ENCODE measurements at regions not wholly inside any gene's neighbourhood (a gene's known extent, or its start where the extent isn't known, plus 50 kb on each side); places are given as distances from the start of the nearest gene placed in this dataset.

GRCh38 chr2:219908538-219908937 lies 281.1 kb downstream of the SLC4A3 start:
- H3K27me3 ChIP-seq = no peaks in the 10 kb centered on the region
- H3K36me3 ChIP-seq = no peaks in the 10 kb centered on the region
- intact Hi-C loops (cut with DNase I; ENCODE audit: low total_unique reads) = no loop called here
- no peaks in the 10 kb centered on the region for H3K9me3 ChIP-seq
- no peak overlapping the region for H3K27ac ChIP-seq
- no peak for TF ChIP-seq POLR2AphosphoS5 (IDR thresholded peaks at IDR 0.05)
- no peak overlapping the region for H3K4me3 ChIP-seq
- H3K4me1 ChIP-seq = no peaks in the 10 kb centered on the region
- DNase-seq (ENCODE audit: low spot score in 2 of 2) = no peak

- intact Hi-C loops (cut with DNase I; ENCODE audit: low total_unique reads) = no loop called here
- Histone ChIP-seq H3K4me1 (no peaks in the 10 kb centered on the region), H3K36me3 (no peaks in the 10 kb centered on the region), H3K4me3 (no peak overlapping the region), H3K27ac (no peak overlapping the region), H3K9me3 (no peaks in the 10 kb centered on the region), H3K27me3 (no peaks in the 10 kb centered on the region)
- DNase-seq (ENCODE audit: low spot score in 2 of 2) = no peak
- TF ChIP-seq POLR2AphosphoS5 (IDR thresholded peaks at IDR 0.05) = no peak
- TF ChIP-seq POLR2A (IDR thresholded peaks at IDR 0.05) = no peak
- no peak for TF ChIP-seq CTCF (IDR thresholded peaks at IDR 0.05)
Measured at GRCh38 chr2:219911541-219911940, 284.1 kb downstream of the SLC4A3 start.

GRCh38 chr2:219912491-219912921 lies 285.1 kb downstream of the SLC4A3 start:
- Histone ChIP-seq H3K36me3 (no peaks in the 10 kb centered on the region), H3K4me1 (no peaks in the 10 kb centered on the region), H3K27ac (peak overlapping the region; percentile 63 to 69), H3K27me3 (no peaks in the 10 kb centered on the region), H3K4me3 (peak overlapping the region in 1 of 3 donors; percentile 37), H3K9me3 (no peaks in the 10 kb centered on the region)
- TF ChIP-seq POLR2A (IDR thresholded peaks at IDR 0.05) = no peak
- peak in 2 of 3 donors; percentile 19 to 52 for TF ChIP-seq CTCF (IDR thresholded peaks at IDR 0.05)
- intact Hi-C loops (cut with DNase I; ENCODE audit: low total_unique reads) = no loop called here
- DNase-seq (ENCODE audit: low spot score in 2 of 2) = peak in 1 of 2 donors; percentile 67

- Histone ChIP-seq H3K27ac (no peak overlapping the region), H3K9me3 (no peaks in the 10 kb centered on the region), H3K27me3 (no peaks in the 10 kb centered on the region), H3K4me3 (no peak overlapping the region), H3K36me3 (no peaks in the 10 kb centered on the region), H3K4me1 (no peaks in the 10 kb centered on the region)
- intact Hi-C loops (cut with DNase I; ENCODE audit: low total_unique reads) = no loop called here
- DNase-seq (ENCODE audit: low spot score in 2 of 2) = no peak
- TF ChIP-seq CTCF (IDR thresholded peaks at IDR 0.05) = no peak
- no peak for TF ChIP-seq POLR2A (IDR thresholded peaks at IDR 0.05)
- TF ChIP-seq POLR2AphosphoS5 (IDR thresholded peaks at IDR 0.05) = no peak
Measured at GRCh38 chr2:219914577-219914976, 287.1 kb downstream of the SLC4A3 start.

- Histone ChIP-seq H3K9me3 (no peaks in the 10 kb centered on the region), H3K36me3 (no peaks in the 10 kb centered on the region), H3K4me1 (no peaks in the 10 kb centered on the region), H3K4me3 (no peak overlapping the region), H3K27ac (no peak overlapping the region), H3K27me3 (no peaks in the 10 kb centered on the region)
- intact Hi-C loops (cut with DNase I; ENCODE audit: low total_unique reads) = no loop called here
- no peak for DNase-seq (ENCODE audit: low spot score in 2 of 2)
- TF ChIP-seq POLR2AphosphoS5 (IDR thresholded peaks at IDR 0.05) = no peak
- no peak for TF ChIP-seq POLR2A (IDR thresholded peaks at IDR 0.05)
- no peak for TF ChIP-seq CTCF (IDR thresholded peaks at IDR 0.05)
Measured at GRCh38 chr2:219916281-219916680, 288.9 kb downstream of the SLC4A3 start.

All from breast epithelium (tissue), 4 donors.